ENCODE measurements at regions not wholly inside any gene's neighbourhood (a gene's known extent, or its start where the extent isn't known, plus 50 kb on each side); places are given as distances from the start of the nearest gene placed in this dataset.

GRCh38 chr5:2493356-2493755 is 258.1 kb downstream of the IRX2 start:
- TF ChIP-seq POLR2A (IDR thresholded peaks at IDR 0.05) = no peak
- no peak for TF ChIP-seq CTCF (IDR thresholded peaks at IDR 0.05)
- no peak for TF ChIP-seq EP300 (IDR thresholded peaks at IDR 0.05)

Data from ovary (tissue), 3 donors.